ENCODE measurements at regions not wholly inside any gene's neighbourhood (a gene's known extent, or its start where the extent isn't known, plus 50 kb on each side); places are given as distances from the start of the nearest gene placed in this dataset.
"Not testable (repeated sequence)": the region's sequence is repeated elsewhere in the genome, so short reads cannot be mapped to it uniquely, and the experiment has no call there.

- DNase-seq: not testable (repeated sequence)
Measured at GRCh38 chr7:131058561-131059288, 269.0 kb upstream of the MKLN1 start.

- not testable (repeated sequence) for DNase-seq
Measured at GRCh38 chr7:131059401-131059800, 268.3 kb upstream of the MKLN1 start.

- DNase-seq: no peak
Measured at GRCh38 chr7:131061158-131061557, 266.5 kb upstream of the MKLN1 start.

- DNase-seq: no peak
Measured at GRCh38 chr7:131061818-131062217, 265.9 kb upstream of the MKLN1 start.

- DNase-seq: no peak
Measured at GRCh38 chr7:131066635-131067034, 261.0 kb upstream of the MKLN1 start.

- DNase-seq: no peak
Measured at GRCh38 chr7:131067220-131067619, 260.5 kb upstream of the MKLN1 start.

- DNase-seq: no peak
Measured at GRCh38 chr7:131068604-131069021, 259.1 kb upstream of the MKLN1 start.

- DNase-seq: no peak
Measured at GRCh38 chr7:131071786-131072504, 255.7 kb upstream of the MKLN1 start.

GRCh38 chr7:131072505-131073091 is 255.1 kb upstream of the MKLN1 start:
- no peak for DNase-seq

GRCh38 chr7:131074043-131074442 is 253.6 kb upstream of the MKLN1 start:
- DNase-seq: no peak

GRCh38 chr7:131074585-131074984 is 253.1 kb upstream of the MKLN1 start:
- no peak for DNase-seq

- no peak for DNase-seq
Measured at GRCh38 chr7:131075406-131075805, 252.3 kb upstream of the MKLN1 start.

GRCh38 chr7:131076032-131076431 is 251.6 kb upstream of the MKLN1 start:
- no peak for DNase-seq

GRCh38 chr7:131076711-131077181 is 250.9 kb upstream of the MKLN1 start:
- no peak for DNase-seq

GRCh38 chr7:131077735-131078134 is 249.9 kb upstream of the MKLN1 start:
- no peak for DNase-seq

GRCh38 chr7:131080754-131081153 is 246.9 kb upstream of the MKLN1 start:
- no peak for DNase-seq

GRCh38 chr7:131081308-131081707 is 246.4 kb upstream of the MKLN1 start:
- no peak for DNase-seq

- DNase-seq: no peak
Measured at GRCh38 chr7:131083781-131084180, 243.9 kb upstream of the MKLN1 start.

GRCh38 chr7:131084336-131084735 is 243.3 kb upstream of the MKLN1 start:
- not testable (repeated sequence) for DNase-seq

GRCh38 chr7:131087756-131088658 is 239.7 kb upstream of the MKLN1 start:
- no peak for DNase-seq

- no peak for DNase-seq
Measured at GRCh38 chr7:131090188-131090587, 237.5 kb upstream of the MKLN1 start.

- DNase-seq: no peak
Measured at GRCh38 chr7:131090886-131091692, 236.6 kb upstream of the MKLN1 start.
